Inflammatory macrophage treated with lipopolysaccharide for 1 hour (primary cell): ENCODE measurements at regions not wholly inside any gene's neighbourhood (a gene's known extent, or its start where the extent isn't known, plus 50 kb on each side); places are given as distances from the start of the nearest gene placed in this dataset.

Experiments
- DNase-seq, 2 donors: peaks; one replicate each; pipeline ENCODE4 v3.0.0-alpha.2; 2020 to 2022

GRCh38 chr10:4333459-4333894 is 492.5 kb upstream of the AKR1E2 start:
- DNase-seq, result peak; percentile 81 to 83

- no peak for DNase-seq
These were observed 493.1 kb upstream of the AKR1E2 start for GRCh38 chr10:4332764-4333458.

GRCh38 chr10:4331150-4331549 is 494.9 kb upstream of the AKR1E2 start:
- no peak for DNase-seq

GRCh38 chr10:4330636-4331035 is 495.4 kb upstream of the AKR1E2 start:
- DNase-seq, result no peak

GRCh38 chr10:4329225-4329624 is 496.8 kb upstream of the AKR1E2 start:
- DNase-seq, result no peak

- DNase-seq, result no peak
These were observed 499.4 kb upstream of the AKR1E2 start for GRCh38 chr10:4326647-4327046.

GRCh38 chr10:4319870-4320367 is 506.1 kb upstream of the AKR1E2 start:
- no peak for DNase-seq

GRCh38 chr10:4316161-4316810 is 509.7 kb upstream of the AKR1E2 start:
- DNase-seq, result no peak

- no peak for DNase-seq
These were observed 510.5 kb upstream of the AKR1E2 start for GRCh38 chr10:4315551-4315950.

- DNase-seq, result no peak
These were observed 513.0 kb upstream of the AKR1E2 start for GRCh38 chr10:4313051-4313450.

- no peak for DNase-seq
These were observed 513.8 kb upstream of the AKR1E2 start for GRCh38 chr10:4312051-4312835.

- no peak for DNase-seq
These were observed 515.8 kb upstream of the AKR1E2 start for GRCh38 chr10:4310172-4310571.

- no peak for DNase-seq
These were observed 518.1 kb upstream of the AKR1E2 start for GRCh38 chr10:4307910-4308309.

GRCh38 chr10:4306871-4307270 is 519.1 kb upstream of the AKR1E2 start:
- DNase-seq, result no peak

GRCh38 chr10:4303045-4303444 is 518.0 kb upstream of the KLF6 start:
- peak in 1 of 2 donors; percentile 6 for DNase-seq

GRCh38 chr10:4301291-4302045 is 516.5 kb upstream of the KLF6 start:
- no peak for DNase-seq

GRCh38 chr10:4296161-4296560 is 511.2 kb upstream of the KLF6 start:
- no peak for DNase-seq

GRCh38 chr10:4294996-4295792 is 510.2 kb upstream of the KLF6 start:
- no peak for DNase-seq

GRCh38 chr10:4294271-4294670 is 509.3 kb upstream of the KLF6 start:
- DNase-seq, result no peak

- DNase-seq, result no peak
These were observed 507.0 kb upstream of the KLF6 start for GRCh38 chr10:4291990-4292389.

- DNase-seq, result no peak
These were observed 500.1 kb upstream of the KLF6 start for GRCh38 chr10:4285121-4285520.
